Right lobe of liver (tissue), 4 donors: ENCODE measurements at regions not wholly inside any gene's neighbourhood (a gene's known extent, or its start where the extent isn't known, plus 50 kb on each side); places are given as distances from the start of the nearest gene placed in this dataset.

Experiments used
- CTCF ChIP-seq, 4 donors: fragments of 200-600 bp in 3 of 4; fragments of 450-650 bp in 1 of 4; IDR thresholded peaks; one replicate each; pipeline versions ENCODE4 v1.5.1 to v1.8.0; 2016 to 2022; ENCODE audit warnings: antibody characterized with exemption in 4 of 4, mild to moderate bottlenecking in 2 of 4
- POLR2A ChIP-seq: fragments of 450-650 bp; IDR thresholded peaks from one replicate; pipeline ENCODE4 v1.6.1; 2017; ENCODE audit warnings: antibody characterized with exemption, mild to moderate bottlenecking
- donor health status: DM: no; HTN: no; CAD: no.
- donor health status: DM: no; HTN: no; CAD: no.
- donor health status: DM: no; HTN: yes; CAD: no.

GRCh38 chr10:64044098-64044497 is 522.9 kb downstream of the REEP3 start:
- TF ChIP-seq CTCF (IDR thresholded peaks at IDR 0.05): no peak
- no peak for TF ChIP-seq POLR2A
